C4-2B (cell line): ENCODE measurements at regions not wholly inside any gene's neighbourhood (a gene's known extent, or its start where the extent isn't known, plus 50 kb on each side); places are given as distances from the start of the nearest gene placed in this dataset.

ENCODE experiments used
- ZFX ChIP-seq: fragments of 450-650 bp; IDR thresholded peaks from 2 replicates; pipeline ENCODE4 v1.6.1; 2017
- TF ChIP-seq, protein P1 (sequence below): fragments of 450-650 bp; conservative IDR thresholded peaks from 2 replicates; pipeline ENCODE4 v1.5.1; 2017; ENCODE audit warnings: mild to moderate bottlenecking

DNA sequence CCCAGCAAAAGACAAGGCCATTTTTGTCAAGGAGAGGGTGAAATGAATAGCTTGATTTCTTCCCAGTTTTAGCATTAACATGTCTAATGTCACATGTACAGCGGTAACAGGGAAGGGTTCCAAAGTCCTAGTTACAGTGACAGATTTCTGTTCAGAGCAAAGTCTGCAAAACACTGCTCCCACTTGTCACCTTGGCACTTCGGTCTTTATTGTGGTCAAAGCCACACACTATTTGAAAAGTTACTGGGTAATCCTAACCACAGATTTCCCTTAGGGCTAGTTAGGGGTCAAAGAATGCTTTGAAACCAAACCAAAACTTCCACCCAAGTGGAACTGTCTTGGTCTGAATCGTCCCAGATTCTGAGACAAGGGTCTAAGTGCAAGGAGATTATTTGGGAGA lies 455.6 kb downstream of the HS3ST3B1 start:
- TF ChIP-seq, protein P1, sequence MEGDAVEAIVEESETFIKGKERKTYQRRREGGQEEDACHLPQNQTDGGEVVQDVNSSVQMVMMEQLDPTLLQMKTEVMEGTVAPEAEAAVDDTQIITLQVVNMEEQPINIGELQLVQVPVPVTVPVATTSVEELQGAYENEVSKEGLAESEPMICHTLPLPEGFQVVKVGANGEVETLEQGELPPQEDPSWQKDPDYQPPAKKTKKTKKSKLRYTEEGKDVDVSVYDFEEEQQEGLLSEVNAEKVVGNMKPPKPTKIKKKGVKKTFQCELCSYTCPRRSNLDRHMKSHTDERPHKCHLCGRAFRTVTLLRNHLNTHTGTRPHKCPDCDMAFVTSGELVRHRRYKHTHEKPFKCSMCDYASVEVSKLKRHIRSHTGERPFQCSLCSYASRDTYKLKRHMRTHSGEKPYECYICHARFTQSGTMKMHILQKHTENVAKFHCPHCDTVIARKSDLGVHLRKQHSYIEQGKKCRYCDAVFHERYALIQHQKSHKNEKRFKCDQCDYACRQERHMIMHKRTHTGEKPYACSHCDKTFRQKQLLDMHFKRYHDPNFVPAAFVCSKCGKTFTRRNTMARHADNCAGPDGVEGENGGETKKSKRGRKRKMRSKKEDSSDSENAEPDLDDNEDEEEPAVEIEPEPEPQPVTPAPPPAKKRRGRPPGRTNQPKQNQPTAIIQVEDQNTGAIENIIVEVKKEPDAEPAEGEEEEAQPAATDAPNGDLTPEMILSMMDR: no peak
- no peak for TF ChIP-seq ZFX
